ENCODE measurements at regions not wholly inside any gene's neighbourhood (a gene's known extent, or its start where the extent isn't known, plus 50 kb on each side); places are given as distances from the start of the nearest gene placed in this dataset.

GRCh38 chr20:60331688-60332300 lies 373.6 kb downstream of the CDH26 start:
- DNase-seq: no peak

GRCh38 chr20:60332523-60332922 lies 374.3 kb downstream of the CDH26 start:
- DNase-seq: no peak

GRCh38 chr20:60334911-60335310 lies 376.7 kb downstream of the CDH26 start:
- DNase-seq: no peak

GRCh38 chr20:60338556-60338955 lies 380.3 kb downstream of the CDH26 start:
- DNase-seq: no peak

GRCh38 chr20:60339738-60340137 lies 381.5 kb downstream of the CDH26 start:
- no peak for DNase-seq

- DNase-seq: no peak
Measured at GRCh38 chr20:60340232-60340631, 382.0 kb downstream of the CDH26 start.

GRCh38 chr20:60341062-60341461 lies 382.8 kb downstream of the CDH26 start:
- DNase-seq: no peak

GRCh38 chr20:60345106-60345505 lies 386.9 kb downstream of the CDH26 start:
- DNase-seq: no peak

GRCh38 chr20:60349418-60349817 lies 391.2 kb downstream of the CDH26 start:
- DNase-seq: no peak

GRCh38 chr20:60352017-60352416 lies 393.8 kb downstream of the CDH26 start:
- no peak for DNase-seq

- no peak for DNase-seq
Measured at GRCh38 chr20:60352596-60352995, 394.4 kb downstream of the CDH26 start.

GRCh38 chr20:60354024-60354580 lies 395.9 kb downstream of the CDH26 start:
- DNase-seq: no peak

- no peak for DNase-seq
Measured at GRCh38 chr20:60358101-60358500, 399.9 kb downstream of the CDH26 start.

- DNase-seq: no peak
Measured at GRCh38 chr20:60359010-60359409, 400.8 kb downstream of the CDH26 start.

GRCh38 chr20:60361761-60362395 lies 403.7 kb downstream of the CDH26 start:
- DNase-seq: no peak

- no peak for DNase-seq
Measured at GRCh38 chr20:60362531-60362930, 404.3 kb downstream of the CDH26 start.

- DNase-seq: no peak
Measured at GRCh38 chr20:60363698-60364097, 405.5 kb downstream of the CDH26 start.

- DNase-seq: no peak
Measured at GRCh38 chr20:60365064-60365666, 406.9 kb downstream of the CDH26 start.

GRCh38 chr20:60365882-60366281 lies 407.7 kb downstream of the CDH26 start:
- no peak for DNase-seq

GRCh38 chr20:60371384-60371783 lies 413.2 kb downstream of the CDH26 start:
- DNase-seq: no peak

- no peak for DNase-seq
Measured at GRCh38 chr20:60372275-60372674, 414.1 kb downstream of the CDH26 start.

GRCh38 chr20:60372822-60373221 lies 414.6 kb downstream of the CDH26 start:
- no peak for DNase-seq

GRCh38 chr20:60378620-60379019 lies 420.4 kb downstream of the CDH26 start:
- no peak for DNase-seq

Measured in effector CD4-positive, alpha-beta T cell (primary cell).